ENCODE measurements at regions not wholly inside any gene's neighbourhood (a gene's known extent, or its start where the extent isn't known, plus 50 kb on each side); places are given as distances from the start of the nearest gene placed in this dataset.

DNA sequence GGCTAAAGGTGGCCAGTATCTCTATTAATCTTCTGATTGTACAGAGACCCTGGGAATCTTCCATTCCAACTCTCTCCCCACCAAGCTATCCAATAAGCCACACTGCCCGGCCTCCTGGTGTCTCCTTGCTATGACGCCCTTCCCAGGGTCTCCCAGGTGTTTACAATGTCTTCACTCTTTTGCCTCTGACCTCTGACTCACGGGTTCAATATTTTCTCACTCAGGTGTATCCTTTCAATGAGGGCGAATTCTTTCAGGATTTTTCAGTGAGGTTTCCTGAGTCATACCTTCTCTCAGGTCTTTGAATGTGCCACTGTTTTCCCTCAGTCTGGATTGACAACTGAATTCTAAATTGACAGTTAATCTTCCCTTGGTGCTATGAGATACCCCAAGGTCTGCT lies 53.7 kb upstream of the IRX4 start:
- Mint-ChIP-seq H3K27ac (no peak overlapping the region), H3K9me3 (peaks cover 0 to 1% (median 0%) of the 10 kb centered on the region in 3 donors), H3K4me3 (no peak overlapping the region), H3K27me3 (peaks cover 19% of the 10 kb centered on the region), H3K4me1 (peaks cover 0 to 2% (median 0%) of the 10 kb centered on the region in 3 donors), H3K36me3 (no peaks in the 10 kb centered on the region)

DNA sequence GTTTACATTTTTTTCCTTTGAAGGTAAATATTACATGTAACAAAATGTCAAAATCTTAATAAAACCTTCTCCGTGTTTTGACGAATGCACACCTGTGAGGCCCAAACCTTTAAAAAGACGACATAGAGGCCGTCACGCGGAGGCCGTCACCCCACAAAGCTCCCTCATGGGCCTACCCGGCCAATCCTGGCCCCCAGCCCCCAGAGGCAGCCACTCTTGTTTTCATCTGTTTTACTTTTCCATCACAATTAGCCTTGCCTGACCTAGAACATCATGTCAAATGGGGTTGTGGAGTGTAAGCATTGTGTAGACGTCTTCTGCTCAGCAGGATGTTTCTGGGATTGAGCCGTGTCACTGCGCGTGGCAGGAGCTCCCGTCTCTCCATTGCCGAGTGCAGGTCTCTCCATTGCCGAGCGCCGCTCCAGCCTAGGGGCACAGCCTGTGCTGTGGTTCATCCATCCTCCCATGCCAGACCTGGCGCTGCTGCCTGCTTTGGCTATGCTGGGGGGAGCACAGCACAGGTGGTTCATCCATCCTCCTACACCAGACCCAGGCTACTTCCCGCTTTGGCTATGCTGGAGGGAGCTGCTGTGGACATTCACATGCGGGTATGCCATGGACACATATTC lies 52.2 kb upstream of the IRX4 start:
- peaks cover 0 to 1% (median 0%) of the 10 kb centered on the region in 3 donors for H3K9me3 Mint-ChIP-seq
- no peak overlapping the region for H3K27ac Mint-ChIP-seq
- H3K4me1 Mint-ChIP-seq, result peaks cover 0 to 2% (median 0%) of the 10 kb centered on the region in 3 donors
- H3K36me3 Mint-ChIP-seq, result no peaks in the 10 kb centered on the region
- H3K4me3 Mint-ChIP-seq, result no peak overlapping the region
- peaks cover 23% of the 10 kb centered on the region for H3K27me3 Mint-ChIP-seq

DNA sequence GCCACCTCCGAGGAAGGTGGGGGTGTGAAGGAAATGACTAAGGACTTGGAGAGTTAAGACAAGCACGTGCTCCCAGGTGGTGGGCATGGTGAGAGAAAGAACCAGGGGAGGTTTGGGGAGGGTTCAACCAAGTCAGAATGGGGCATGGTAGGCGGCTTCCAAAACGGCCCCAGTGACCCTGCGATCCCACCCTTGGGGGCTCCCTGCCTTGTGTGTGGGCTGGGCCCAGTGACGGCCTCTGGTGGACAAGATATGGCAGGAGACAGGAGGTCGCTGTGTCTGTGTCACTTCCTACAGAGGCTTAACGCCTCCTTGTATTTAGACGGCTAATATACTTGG lies 51.3 kb upstream of the IRX4 start:
- Mint-ChIP-seq H3K4me1 (peaks cover 0 to 2% (median 0%) of the 10 kb centered on the region in 3 donors), H3K9me3 (peaks cover 0 to 1% (median 0%) of the 10 kb centered on the region in 3 donors), H3K27ac (no peak overlapping the region), H3K36me3 (no peaks in the 10 kb centered on the region), H3K27me3 (peaks cover 21% of the 10 kb centered on the region), H3K4me3 (no peak overlapping the region)

DNA sequence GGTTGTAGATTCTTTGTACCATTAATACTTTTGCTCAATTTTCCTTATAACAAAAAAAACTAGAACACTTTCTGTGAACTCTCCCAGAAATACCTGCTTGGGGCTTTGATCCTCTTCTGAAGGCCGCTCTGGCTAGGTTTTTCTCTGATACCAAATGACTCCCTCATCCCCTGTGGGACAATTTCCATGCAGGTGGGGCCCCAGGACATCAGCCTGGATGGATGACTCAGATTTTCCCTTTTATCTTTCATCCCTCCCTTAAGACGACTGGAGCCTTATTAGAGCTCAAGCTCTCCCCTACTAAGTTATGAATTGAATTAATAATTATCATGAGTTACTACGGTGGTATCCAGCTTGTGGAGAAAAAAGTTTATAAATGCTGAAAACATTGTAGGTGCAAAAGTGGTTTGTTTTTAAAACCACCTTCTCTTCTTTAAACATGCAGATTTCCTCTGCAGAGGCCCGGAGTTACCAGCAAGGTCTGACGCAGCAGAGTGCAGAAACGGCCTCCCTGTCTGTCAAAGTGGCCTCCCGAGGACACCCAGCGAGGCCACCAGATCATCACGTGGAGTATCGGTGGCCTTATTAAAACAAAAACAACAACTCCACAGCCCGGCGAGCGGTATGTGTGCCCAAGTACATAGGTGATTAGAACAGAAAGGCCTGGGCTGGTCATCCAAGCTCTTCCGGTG lies 50.8 kb upstream of the IRX4 start:
- Mint-ChIP-seq H3K27me3 (peaks cover 21% of the 10 kb centered on the region), H3K4me3 (no peak overlapping the region), H3K27ac (no peak overlapping the region), H3K9me3 (peaks cover 0 to 1% (median 0%) of the 10 kb centered on the region in 3 donors), H3K36me3 (no peaks in the 10 kb centered on the region), H3K4me1 (peaks cover 0 to 2% (median 0%) of the 10 kb centered on the region in 3 donors)

All from IgD-negative memory B cell (primary cell).